IgD-negative memory B cell (primary cell): ENCODE measurements at regions not wholly inside any gene's neighbourhood (a gene's known extent, or its start where the extent isn't known, plus 50 kb on each side); places are given as distances from the start of the nearest gene placed in this dataset.

Experiments used
- H3K27ac Mint-ChIP-seq, 3 donors: one replicate each; pipeline ENCODE4 v1.8.0; 2020 to 2022; ENCODE audit warnings: mild to moderate bottlenecking in 3 of 3, mixed read lengths in 3 of 3, moderate library complexity in 1 of 3
- H3K27me3 Mint-ChIP-seq: one replicate; pipeline ENCODE4 v1.8.0; 2021; ENCODE audit warnings: mixed read lengths
- H3K36me3 Mint-ChIP-seq: one replicate; pipeline ENCODE4 v1.8.0; 2020; ENCODE audit warnings: mild to moderate bottlenecking, mixed read lengths
- H3K4me1 Mint-ChIP-seq, 3 donors: one replicate each; pipeline ENCODE4 v1.8.0; 2020 to 2022; ENCODE audit warnings: mixed read lengths in 3 of 3, mild to moderate bottlenecking in 1 of 3
- H3K4me3 Mint-ChIP-seq, 4 donors: one replicate each; pipeline ENCODE4 v1.8.0; 2020 to 2022; ENCODE audit warnings: mild to moderate bottlenecking in 4 of 4, mixed read lengths in 4 of 4, moderate library complexity in 3 of 4
- H3K9me3 Mint-ChIP-seq, 3 donors: one replicate each; pipeline ENCODE4 v1.8.0; 2020 to 2021; ENCODE audit warnings: mixed read lengths in 3 of 3, mild to moderate bottlenecking in 1 of 3

- H3K9me3 Mint-ChIP-seq = no peaks in the 10 kb centered on the region
- H3K27ac Mint-ChIP-seq = no peak overlapping the region
- peaks cover 8 to 17% (median 17%) of the 10 kb centered on the region in 3 donors for H3K4me1 Mint-ChIP-seq
- H3K36me3 Mint-ChIP-seq = peaks cover 2% of the 10 kb centered on the region
- no peaks in the 10 kb centered on the region for H3K27me3 Mint-ChIP-seq
- H3K4me3 Mint-ChIP-seq = peak overlapping the region in 1 of 4 donors; percentile 29
Measured at GRCh38 chr3:112744825-112745566, 101.7 kb downstream of the CD200R1L start.

GRCh38 chr3:112744106-112744505, 102.6 kb downstream of the CD200R1L start:
- Mint-ChIP-seq H3K9me3 (no peaks in the 10 kb centered on the region), H3K4me1 (peaks cover 17 to 26% (median 26%) of the 10 kb centered on the region in 3 donors), H3K27me3 (no peaks in the 10 kb centered on the region), H3K27ac (no peak overlapping the region), H3K4me3 (no peak overlapping the region), H3K36me3 (peaks cover 2% of the 10 kb centered on the region)

GRCh38 chr3:112742934-112743333, 102.0 kb upstream of the CCDC80 start:
- peaks cover 19 to 34% (median 29%) of the 10 kb centered on the region in 3 donors for H3K4me1 Mint-ChIP-seq
- H3K4me3 Mint-ChIP-seq = no peak overlapping the region
- no peak overlapping the region for H3K27ac Mint-ChIP-seq
- H3K27me3 Mint-ChIP-seq = no peaks in the 10 kb centered on the region
- H3K36me3 Mint-ChIP-seq = peaks cover 2% of the 10 kb centered on the region
- no peaks in the 10 kb centered on the region for H3K9me3 Mint-ChIP-seq

- Mint-ChIP-seq H3K36me3 (peaks cover 2% of the 10 kb centered on the region), H3K9me3 (no peaks in the 10 kb centered on the region), H3K4me1 (peaks cover 16 to 37% (median 24%) of the 10 kb centered on the region in 3 donors), H3K4me3 (no peak overlapping the region), H3K27me3 (no peaks in the 10 kb centered on the region), H3K27ac (no peak overlapping the region)
Measured at GRCh38 chr3:112741983-112742382, 101.0 kb upstream of the CCDC80 start.

GRCh38 chr3:112740835-112741234, 99.9 kb upstream of the CCDC80 start:
- Mint-ChIP-seq H3K36me3 (peaks cover 2% of the 10 kb centered on the region), H3K27ac (no peak overlapping the region), H3K27me3 (no peaks in the 10 kb centered on the region), H3K4me3 (no peak overlapping the region), H3K9me3 (no peaks in the 10 kb centered on the region), H3K4me1 (peaks cover 23 to 40% (median 31%) of the 10 kb centered on the region in 3 donors)

GRCh38 chr3:112739252-112739965, 98.5 kb upstream of the CCDC80 start:
- H3K36me3 Mint-ChIP-seq = no peaks in the 10 kb centered on the region
- no peaks in the 10 kb centered on the region for H3K9me3 Mint-ChIP-seq
- H3K27me3 Mint-ChIP-seq = no peaks in the 10 kb centered on the region
- H3K27ac Mint-ChIP-seq = peak overlapping the region in 1 of 3 donors; percentile 32
- H3K4me1 Mint-ChIP-seq = peaks cover 26 to 38% (median 33%) of the 10 kb centered on the region in 3 donors
- H3K4me3 Mint-ChIP-seq = peak overlapping the region in 2 of 4 donors; percentile 31 to 72

- no peaks in the 10 kb centered on the region for H3K9me3 Mint-ChIP-seq
- H3K36me3 Mint-ChIP-seq = no peaks in the 10 kb centered on the region
- H3K27me3 Mint-ChIP-seq = no peaks in the 10 kb centered on the region
- H3K4me3 Mint-ChIP-seq = no peak overlapping the region
- no peak overlapping the region for H3K27ac Mint-ChIP-seq
- peaks cover 26 to 38% (median 33%) of the 10 kb centered on the region in 3 donors for H3K4me1 Mint-ChIP-seq
Measured at GRCh38 chr3:112738366-112738765, 97.4 kb upstream of the CCDC80 start.

- Mint-ChIP-seq H3K36me3 (no peaks in the 10 kb centered on the region), H3K4me1 (peaks cover 26 to 38% (median 33%) of the 10 kb centered on the region in 3 donors), H3K9me3 (no peaks in the 10 kb centered on the region), H3K27me3 (no peaks in the 10 kb centered on the region), H3K27ac (no peak overlapping the region), H3K4me3 (no peak overlapping the region)
Measured at GRCh38 chr3:112736805-112737566, 96.0 kb upstream of the CCDC80 start.

DNA sequence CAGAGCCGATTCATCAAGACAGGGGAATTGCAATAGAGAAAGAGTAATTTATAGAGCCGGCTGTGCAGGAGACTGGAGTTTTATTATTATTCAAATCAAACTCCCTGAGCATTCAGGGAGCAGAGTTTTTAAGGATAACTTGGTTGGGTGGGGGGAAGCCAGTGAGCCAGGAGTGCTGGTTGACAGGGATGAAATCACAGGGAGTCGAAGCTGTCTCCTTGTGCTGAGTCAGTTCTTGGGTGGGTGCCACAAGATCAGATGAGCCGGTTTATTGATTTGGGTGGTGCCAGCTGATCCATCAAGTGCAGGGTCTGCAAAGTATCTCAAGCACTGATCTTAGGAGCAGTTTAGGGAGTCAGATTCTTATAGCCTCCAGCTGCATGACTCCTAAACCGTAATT, 95.4 kb upstream of the CCDC80 start:
- H3K27me3 Mint-ChIP-seq = no peaks in the 10 kb centered on the region
- no peaks in the 10 kb centered on the region for H3K36me3 Mint-ChIP-seq
- H3K27ac Mint-ChIP-seq = peak overlapping the region in 2 of 3 donors; percentile 1 to 28
- H3K9me3 Mint-ChIP-seq = no peaks in the 10 kb centered on the region
- peaks cover 23 to 38% (median 30%) of the 10 kb centered on the region in 3 donors for H3K4me1 Mint-ChIP-seq
- no peak overlapping the region for H3K4me3 Mint-ChIP-seq

DNA sequence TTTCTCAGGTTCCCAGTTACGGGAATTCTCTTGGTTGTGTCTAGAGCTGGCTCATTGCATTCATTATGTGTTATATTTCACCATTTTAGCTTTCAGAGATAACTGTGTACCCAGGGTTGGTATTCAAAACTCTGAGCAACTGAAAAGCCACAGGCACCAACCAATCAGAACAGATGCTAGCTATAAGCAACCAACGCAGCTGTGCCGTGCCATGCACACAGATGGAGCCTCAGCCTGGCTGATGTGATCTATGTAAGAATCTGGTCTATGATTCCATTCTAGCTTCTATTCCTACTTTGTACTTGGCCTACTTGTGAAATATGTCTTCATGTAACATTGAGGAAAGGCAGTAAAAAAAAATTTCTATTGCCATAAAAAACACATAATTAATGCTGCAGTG, 95.0 kb upstream of the CCDC80 start:
- H3K36me3 Mint-ChIP-seq = no peaks in the 10 kb centered on the region
- peak overlapping the region in 1 of 3 donors; percentile 1 for H3K27ac Mint-ChIP-seq
- no peaks in the 10 kb centered on the region for H3K27me3 Mint-ChIP-seq
- no peak overlapping the region for H3K4me3 Mint-ChIP-seq
- H3K4me1 Mint-ChIP-seq = peaks cover 23 to 38% (median 30%) of the 10 kb centered on the region in 3 donors
- no peaks in the 10 kb centered on the region for H3K9me3 Mint-ChIP-seq

DNA sequence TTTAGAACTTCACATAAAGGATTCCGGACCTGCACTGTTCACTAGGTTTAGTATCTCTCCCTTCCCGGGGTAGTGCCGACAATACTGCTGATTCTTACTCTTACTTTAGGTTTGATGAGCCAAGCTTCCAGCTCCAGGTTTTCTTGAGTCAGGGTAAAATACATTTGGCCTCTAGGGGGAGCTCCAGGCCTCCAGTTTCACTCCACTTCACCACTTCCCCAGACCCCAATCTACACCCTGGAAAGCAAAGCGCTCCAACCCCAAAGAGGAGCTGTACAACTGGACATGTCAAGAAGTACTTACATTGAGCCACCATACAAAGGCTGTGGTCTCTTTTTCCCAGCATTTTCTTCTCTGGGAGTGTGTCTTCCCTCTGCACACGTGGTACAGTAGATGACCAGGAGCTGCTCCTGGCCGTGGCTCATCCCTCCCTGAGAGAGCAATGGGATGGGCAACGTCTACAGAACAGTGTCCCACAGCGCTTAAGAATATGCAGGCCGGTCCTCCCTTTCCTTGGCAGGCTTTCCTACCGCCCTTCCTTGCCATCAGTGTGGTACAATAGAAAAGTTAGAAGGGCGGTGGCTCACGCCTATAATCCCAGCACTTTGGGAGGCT, 93.9 kb upstream of the CCDC80 start:
- no peak overlapping the region for H3K4me3 Mint-ChIP-seq
- H3K9me3 Mint-ChIP-seq = no peaks in the 10 kb centered on the region
- peaks cover 21 to 36% (median 24%) of the 10 kb centered on the region in 3 donors for H3K4me1 Mint-ChIP-seq
- H3K27ac Mint-ChIP-seq = no peak overlapping the region
- H3K36me3 Mint-ChIP-seq = no peaks in the 10 kb centered on the region
- H3K27me3 Mint-ChIP-seq = no peaks in the 10 kb centered on the region

DNA sequence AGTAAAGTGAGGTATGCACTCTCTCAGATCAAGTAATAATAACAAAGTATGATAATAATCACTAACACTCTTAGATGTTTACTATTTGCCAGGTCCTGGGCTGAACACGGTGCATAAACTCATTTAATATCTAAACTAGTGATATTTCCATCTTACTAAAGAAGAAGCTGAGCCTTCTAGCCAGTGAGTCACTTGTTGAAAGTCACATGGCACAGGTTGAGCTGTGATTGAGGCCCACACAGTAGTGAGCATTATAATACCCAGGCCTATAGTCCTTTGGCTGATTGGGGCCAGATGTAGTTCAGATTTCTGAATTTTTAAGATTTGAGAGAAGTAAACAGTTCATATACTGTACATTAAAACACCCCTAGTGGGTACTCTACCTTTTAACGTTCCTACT, 93.2 kb upstream of the CCDC80 start:
- Mint-ChIP-seq H3K27me3 (no peaks in the 10 kb centered on the region), H3K27ac (no peak overlapping the region), H3K9me3 (no peaks in the 10 kb centered on the region), H3K36me3 (no peaks in the 10 kb centered on the region), H3K4me3 (no peak overlapping the region), H3K4me1 (peaks cover 15 to 29% (median 17%) of the 10 kb centered on the region in 3 donors)

- H3K27ac Mint-ChIP-seq = no peak overlapping the region
- H3K27me3 Mint-ChIP-seq = no peaks in the 10 kb centered on the region
Measured at GRCh38 chr3:112730210-112730609, 89.3 kb upstream of the CCDC80 start.

GRCh38 chr3:112721231-112721630, 80.3 kb upstream of the CCDC80 start:
- Mint-ChIP-seq H3K4me1 (no peaks in the 10 kb centered on the region), H3K4me3 (no peak overlapping the region), H3K27me3 (peaks cover 3% of the 10 kb centered on the region), H3K27ac (no peak overlapping the region), H3K9me3 (no peaks in the 10 kb centered on the region), H3K36me3 (peaks cover 4% of the 10 kb centered on the region)

More at GRCh38 chr3:112730210-112730609, 89.3 kb upstream of the CCDC80 start:
- Mint-ChIP-seq H3K4me1 (peaks cover 3 to 6% (median 3%) of the 10 kb centered on the region in 3 donors), H3K9me3 (no peaks in the 10 kb centered on the region), H3K36me3 (no peaks in the 10 kb centered on the region), H3K4me3 (no peak overlapping the region)

GRCh38 chr3:112718967-112719366, 78.0 kb upstream of the CCDC80 start:
- peaks cover 3% of the 10 kb centered on the region for H3K27me3 Mint-ChIP-seq
- H3K9me3 Mint-ChIP-seq = no peaks in the 10 kb centered on the region
- no peak overlapping the region for H3K27ac Mint-ChIP-seq
- no peak overlapping the region for H3K4me3 Mint-ChIP-seq
- no peaks in the 10 kb centered on the region for H3K4me1 Mint-ChIP-seq
- peaks cover 4% of the 10 kb centered on the region for H3K36me3 Mint-ChIP-seq
